ENCODE measurements at regions not wholly inside any gene's neighbourhood (a gene's known extent, or its start where the extent isn't known, plus 50 kb on each side); places are given as distances from the start of the nearest gene placed in this dataset.
"Not testable (repeated sequence)": the region's sequence is repeated elsewhere in the genome, so short reads cannot be mapped to it uniquely, and the experiment has no call there.

GRCh38 chr16:86227801-86228200 is 282.5 kb upstream of the FOXF1 start:
- DNase-seq (ENCODE audit: low read depth), result peak; percentile 9

DNA sequence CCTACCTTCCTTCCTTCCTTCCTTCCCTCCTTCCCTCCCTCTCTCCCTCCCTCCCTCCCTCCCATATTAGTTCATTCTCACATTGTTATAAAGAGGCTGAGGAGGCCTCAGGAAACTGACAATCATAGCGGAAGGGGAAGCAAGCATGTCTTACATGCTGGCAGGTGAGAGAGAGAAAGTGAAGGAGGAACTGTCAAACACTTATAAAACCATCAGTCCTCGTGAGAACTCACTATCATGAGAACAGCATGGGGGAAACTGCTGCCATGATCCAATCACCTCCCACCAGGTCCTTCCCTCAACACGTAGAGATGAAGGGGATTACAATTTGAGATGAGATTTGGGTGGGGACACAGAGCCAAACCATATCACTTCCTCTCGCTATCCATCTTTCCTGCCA is 281.6 kb upstream of the FOXF1 start:
- DNase-seq (ENCODE audit: low read depth), result no peak

DNA sequence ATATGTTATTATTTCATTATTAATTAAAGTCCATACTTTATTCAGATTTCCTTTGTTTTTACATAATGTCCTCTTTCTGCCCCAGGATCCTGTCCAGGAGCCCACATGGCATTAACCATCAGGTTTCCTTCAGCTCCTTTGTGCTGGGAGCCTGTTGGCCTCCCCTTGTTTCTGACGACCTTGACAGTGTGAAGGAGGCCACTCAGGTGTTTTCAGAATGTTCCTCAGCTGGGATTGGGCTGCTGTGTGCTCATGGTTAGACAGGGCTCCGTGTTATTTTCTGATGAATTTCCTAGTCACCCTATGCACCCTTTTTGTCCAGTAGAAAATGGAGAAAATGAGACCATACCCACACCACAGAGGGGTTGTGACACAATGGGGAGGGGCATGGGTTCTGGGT is 281.0 kb upstream of the FOXF1 start:
- no peak for DNase-seq (ENCODE audit: low read depth)

GRCh38 chr16:86229866-86230656 is 280.3 kb upstream of the FOXF1 start:
- DNase-seq (ENCODE audit: low read depth), result no peak

GRCh38 chr16:86231321-86231995 is 278.9 kb upstream of the FOXF1 start:
- no peak for DNase-seq (ENCODE audit: low read depth)

GRCh38 chr16:86231996-86232350 is 278.4 kb upstream of the FOXF1 start:
- no peak for DNase-seq (ENCODE audit: low read depth)

DNA sequence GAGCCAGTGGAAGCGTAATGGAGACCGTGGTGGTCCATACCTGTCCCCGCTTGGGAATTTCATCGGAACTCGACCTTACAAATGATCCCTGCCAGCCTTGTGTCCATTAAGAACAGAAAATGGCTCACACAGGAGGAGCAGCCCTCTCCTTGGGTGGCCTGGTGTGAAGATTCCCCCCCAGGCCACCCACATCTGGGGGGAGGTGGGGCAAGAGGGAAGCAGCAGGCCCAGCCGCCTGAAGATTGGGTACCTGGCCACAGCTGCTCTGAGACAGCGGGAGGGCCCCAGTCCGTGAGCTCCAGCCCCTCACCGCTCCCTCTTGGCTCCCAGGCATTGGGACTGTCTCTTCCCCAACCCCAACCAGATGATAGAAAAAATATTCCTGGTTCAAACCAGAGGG is 277.8 kb upstream of the FOXF1 start:
- DNase-seq (ENCODE audit: low read depth), result no peak

DNA sequence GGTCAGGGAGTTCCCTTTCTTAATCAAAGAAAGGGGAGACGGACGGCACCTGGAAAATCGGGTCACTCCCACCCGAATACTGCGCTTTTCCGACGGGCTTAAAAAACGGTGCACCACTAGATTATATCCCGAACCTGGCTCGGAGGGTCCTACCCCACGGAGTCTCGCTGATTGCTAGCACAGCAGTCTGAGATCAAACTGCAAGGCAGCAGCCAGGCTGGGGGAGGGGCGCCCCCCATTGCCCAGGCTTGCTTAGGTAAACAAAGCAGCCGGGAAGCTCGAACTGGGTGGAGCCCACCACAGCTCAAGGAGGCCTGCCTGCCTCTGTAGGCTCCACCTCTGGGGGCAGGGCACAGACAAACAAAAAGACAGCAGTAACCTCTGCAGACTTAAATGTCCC is 276.8 kb upstream of the FOXF1 start:
- not testable (repeated sequence) for DNase-seq (ENCODE audit: low read depth)

- DNase-seq (ENCODE audit: low read depth), result no peak
Observed at GRCh38 chr16:86239381-86239780, 270.9 kb upstream of the FOXF1 start.

GRCh38 chr16:86240716-86241363 is 269.5 kb upstream of the FOXF1 start:
- DNase-seq (ENCODE audit: low read depth), result no peak

DNA sequence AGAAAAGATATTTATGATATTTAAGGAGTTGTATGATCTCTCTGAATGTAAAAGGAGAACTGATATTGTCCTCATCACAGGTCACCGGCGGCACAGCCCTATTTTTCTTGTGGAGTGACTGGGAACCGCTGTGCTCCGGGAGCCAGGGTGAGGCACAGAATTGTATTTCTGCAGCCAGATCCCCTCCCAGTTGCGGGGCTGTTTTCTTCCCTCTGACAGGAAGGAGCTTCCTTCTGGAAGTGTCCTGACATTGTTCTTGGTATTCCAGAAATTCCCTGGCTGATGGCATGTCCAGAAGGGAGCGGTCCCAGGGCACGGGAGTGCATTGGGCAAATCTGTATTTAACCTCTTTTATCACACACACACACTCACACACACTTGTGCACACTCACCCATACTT is 268.6 kb upstream of the FOXF1 start:
- no peak for DNase-seq (ENCODE audit: low read depth)

- no peak for DNase-seq (ENCODE audit: low read depth)
Observed at GRCh38 chr16:86242244-86243122, 267.8 kb upstream of the FOXF1 start.

DNA sequence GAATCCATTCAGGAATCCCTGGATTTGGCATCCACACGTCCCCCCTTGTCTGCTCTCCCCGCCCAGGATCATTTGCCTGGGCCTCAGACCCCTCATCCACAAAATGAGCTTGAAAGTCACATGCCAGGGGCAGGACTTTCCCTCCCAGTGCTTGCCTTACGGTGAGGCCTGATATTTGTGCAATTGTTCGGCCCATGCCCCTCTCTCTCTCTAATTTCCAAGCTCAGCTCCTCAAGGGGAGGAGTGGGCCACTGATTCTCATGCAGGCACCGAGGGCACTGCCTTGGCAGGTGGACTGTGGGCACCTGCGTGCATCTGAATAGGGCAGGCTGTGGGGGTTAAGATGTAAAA is 267.2 kb upstream of the FOXF1 start:
- DNase-seq (ENCODE audit: low read depth), result no peak

- no peak for DNase-seq (ENCODE audit: low read depth)
Observed at GRCh38 chr16:86243571-86244154, 266.7 kb upstream of the FOXF1 start.

DNA sequence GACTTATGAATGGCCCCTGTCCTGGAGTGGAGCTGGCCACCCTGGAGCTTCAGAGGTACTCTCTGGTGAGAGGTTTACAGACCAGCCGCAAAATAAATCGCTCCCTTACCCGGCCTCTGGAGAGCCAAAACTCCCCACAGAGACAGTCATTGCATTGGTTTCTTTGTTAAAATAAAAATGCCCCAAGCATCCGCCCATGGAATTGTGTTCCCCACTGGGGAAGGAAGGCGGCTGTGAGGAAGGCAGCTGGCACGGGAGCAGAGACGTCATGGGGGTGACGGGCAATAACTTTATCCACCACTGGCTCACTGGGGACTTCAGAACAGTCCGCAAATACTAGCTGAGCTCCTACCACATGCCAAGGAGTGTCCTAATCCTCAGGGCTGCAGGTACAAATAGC is 266.2 kb upstream of the FOXF1 start:
- DNase-seq (ENCODE audit: low read depth), result no peak

GRCh38 chr16:86244936-86245335 is 265.4 kb upstream of the FOXF1 start:
- no peak for DNase-seq (ENCODE audit: low read depth)

GRCh38 chr16:86245351-86245750 is 265.0 kb upstream of the FOXF1 start:
- no peak for DNase-seq (ENCODE audit: low read depth)

DNA sequence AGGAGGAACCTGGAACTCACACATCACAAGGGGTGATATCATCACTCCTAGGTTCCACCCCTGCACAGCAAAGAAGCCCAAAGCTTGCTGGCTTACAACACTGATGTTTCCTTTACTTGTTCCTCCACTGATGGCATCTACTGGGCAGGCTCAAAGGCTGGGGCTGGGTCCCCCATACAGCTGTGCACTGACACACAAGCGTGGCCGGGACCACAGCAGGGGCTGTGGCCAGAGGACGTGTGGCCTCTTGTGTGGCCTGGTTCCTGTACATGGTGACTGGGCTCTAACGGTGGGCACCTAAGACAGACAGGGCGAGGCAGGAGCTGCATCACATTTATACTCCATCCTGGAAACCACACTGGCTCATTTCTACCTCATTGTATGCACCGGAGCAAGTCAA is 264.4 kb upstream of the FOXF1 start:
- DNase-seq (ENCODE audit: low read depth), result no peak

DNA sequence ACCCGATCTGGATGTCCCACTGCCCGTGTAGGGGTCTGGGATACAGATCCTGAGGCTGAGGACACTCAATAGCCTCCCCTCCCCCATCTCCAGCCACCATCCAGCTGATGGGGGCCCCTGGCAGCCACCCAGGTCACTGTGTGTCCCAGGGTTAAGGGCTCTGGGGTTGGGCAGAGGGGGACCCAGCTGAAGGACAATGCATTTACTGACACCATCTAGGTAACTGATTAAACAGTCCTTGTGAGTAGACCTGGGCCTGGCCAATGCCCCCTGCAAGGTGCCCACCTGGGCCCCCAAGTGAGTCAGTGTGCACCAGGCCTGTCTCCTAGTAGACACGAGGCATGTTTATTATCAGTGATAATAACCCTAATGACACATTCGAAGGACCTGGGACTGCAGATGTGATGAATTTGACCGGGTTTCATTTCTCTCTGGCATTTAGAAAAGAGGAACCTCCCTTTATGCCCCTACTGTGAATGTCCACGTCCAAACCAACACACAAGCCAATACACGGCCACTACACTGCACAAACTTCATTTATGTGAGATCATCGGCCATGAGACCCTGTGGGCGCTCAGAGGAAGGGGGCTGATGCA is 261.9 kb upstream of the FOXF1 start:
- DNase-seq (ENCODE audit: low read depth), result no peak

- DNase-seq (ENCODE audit: low read depth), result no peak
Observed at GRCh38 chr16:86249631-86250030, 260.7 kb upstream of the FOXF1 start.

- DNase-seq (ENCODE audit: low read depth), result no peak
Observed at GRCh38 chr16:86251682-86252081, 258.6 kb upstream of the FOXF1 start.
